GM12801 (cell line): ENCODE measurements at regions not wholly inside any gene's neighbourhood (a gene's known extent, or its start where the extent isn't known, plus 50 kb on each side); places are given as distances from the start of the nearest gene placed in this dataset.

ENCODE experiments used
- TF ChIP-seq, protein P1 (sequence below): IDR thresholded peaks from one replicate; pipeline ENCODE4 v1.5.1; 2011; ENCODE audit warnings: control low read depth; ENCODE audit not compliant: insufficient read length; ENCODE audit errors: extremely low read depth

DNA sequence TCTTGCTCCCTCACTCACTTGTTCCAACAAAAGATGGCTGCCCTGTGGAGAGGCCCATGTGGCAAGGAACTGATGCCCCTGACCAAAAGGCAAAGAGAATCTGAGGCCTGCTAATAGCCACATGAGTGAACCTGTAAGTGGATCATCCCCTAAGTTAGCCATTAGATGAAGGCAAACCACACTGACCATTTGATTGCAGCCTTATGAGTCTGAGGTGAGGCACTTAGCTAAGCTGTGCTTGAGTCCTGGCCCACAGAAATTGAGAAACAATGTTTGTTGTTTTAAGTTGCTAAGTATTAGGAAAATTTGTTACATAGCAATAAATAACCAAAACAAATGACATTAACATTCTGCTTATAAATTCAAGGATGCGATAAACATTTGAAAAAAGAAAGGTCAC is 100.1 kb upstream of the BET1 start:
- TF ChIP-seq, protein P1, sequence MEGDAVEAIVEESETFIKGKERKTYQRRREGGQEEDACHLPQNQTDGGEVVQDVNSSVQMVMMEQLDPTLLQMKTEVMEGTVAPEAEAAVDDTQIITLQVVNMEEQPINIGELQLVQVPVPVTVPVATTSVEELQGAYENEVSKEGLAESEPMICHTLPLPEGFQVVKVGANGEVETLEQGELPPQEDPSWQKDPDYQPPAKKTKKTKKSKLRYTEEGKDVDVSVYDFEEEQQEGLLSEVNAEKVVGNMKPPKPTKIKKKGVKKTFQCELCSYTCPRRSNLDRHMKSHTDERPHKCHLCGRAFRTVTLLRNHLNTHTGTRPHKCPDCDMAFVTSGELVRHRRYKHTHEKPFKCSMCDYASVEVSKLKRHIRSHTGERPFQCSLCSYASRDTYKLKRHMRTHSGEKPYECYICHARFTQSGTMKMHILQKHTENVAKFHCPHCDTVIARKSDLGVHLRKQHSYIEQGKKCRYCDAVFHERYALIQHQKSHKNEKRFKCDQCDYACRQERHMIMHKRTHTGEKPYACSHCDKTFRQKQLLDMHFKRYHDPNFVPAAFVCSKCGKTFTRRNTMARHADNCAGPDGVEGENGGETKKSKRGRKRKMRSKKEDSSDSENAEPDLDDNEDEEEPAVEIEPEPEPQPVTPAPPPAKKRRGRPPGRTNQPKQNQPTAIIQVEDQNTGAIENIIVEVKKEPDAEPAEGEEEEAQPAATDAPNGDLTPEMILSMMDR, result no peak

GRCh38 chr7:94109556-94109955 is 105.4 kb upstream of the BET1 start:
- TF ChIP-seq, protein P1, result no peak

DNA sequence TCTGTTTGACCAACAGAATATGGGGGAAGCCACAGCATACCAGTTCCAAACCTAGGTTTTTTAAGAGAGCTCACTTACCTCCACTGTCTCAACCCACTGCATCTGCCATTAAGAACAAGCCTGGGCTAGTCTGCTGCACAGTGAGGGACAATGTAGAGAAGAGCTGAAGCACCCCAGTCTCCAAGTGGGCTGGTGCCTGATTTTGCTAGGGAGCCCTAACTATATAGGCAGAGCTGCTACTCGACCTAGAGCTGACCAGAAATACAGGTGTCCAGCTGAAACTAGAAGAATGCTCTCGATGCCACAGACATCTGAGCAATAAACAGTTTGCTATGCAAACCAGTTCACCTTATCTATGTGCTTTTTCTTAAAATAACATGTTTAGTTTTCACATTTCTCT is 106.9 kb upstream of the BET1 start:
- TF ChIP-seq, protein P1, result no peak

- TF ChIP-seq, protein P1, result no peak
These were observed 111.2 kb upstream of the BET1 start for GRCh38 chr7:94115316-94115715.

- TF ChIP-seq, protein P1, result no peak
These were observed 119.0 kb upstream of the BET1 start for GRCh38 chr7:94123136-94123535.

DNA sequence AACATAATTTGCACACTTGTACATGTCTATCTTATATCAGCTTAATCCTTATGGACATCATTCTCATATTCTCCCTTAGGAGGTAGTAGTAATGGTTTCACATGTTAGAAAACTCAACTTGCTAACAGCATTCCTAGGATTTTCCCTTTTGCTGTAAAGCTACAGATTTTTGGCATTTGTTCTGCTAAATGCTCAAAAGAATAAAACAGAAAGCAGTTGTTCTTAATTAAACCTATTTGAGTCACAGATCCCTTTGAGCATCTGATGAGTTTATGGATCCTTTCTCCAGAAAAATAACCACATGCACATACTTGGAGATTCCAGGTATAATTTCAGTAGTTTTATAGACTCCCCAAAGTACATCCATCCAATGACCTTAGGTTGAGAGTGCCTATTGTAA is 122.9 kb upstream of the BET1 start:
- TF ChIP-seq, protein P1, result no peak

DNA sequence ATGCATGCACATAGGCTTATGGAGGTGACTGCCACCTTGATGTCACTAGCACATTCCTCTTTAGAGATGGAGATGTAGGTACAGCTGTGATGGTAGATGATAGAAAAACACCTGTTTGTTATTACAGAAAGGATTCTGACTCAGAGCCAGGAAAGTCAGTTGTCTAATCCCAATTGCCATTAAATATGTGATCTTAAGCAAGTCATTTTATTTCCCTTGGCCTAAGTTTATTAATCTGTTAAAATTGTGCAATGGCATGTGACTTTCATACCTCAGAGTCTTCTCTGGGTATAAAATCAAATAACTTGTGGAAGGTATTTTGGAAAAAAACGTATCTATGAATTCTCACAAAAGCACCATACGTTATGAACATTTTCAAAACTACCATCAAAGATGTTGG is 123.9 kb upstream of the BET1 start:
- TF ChIP-seq, protein P1, result no peak
